Trophoblast cell (in vitro differentiated cells and primary cell): ENCODE measurements at regions not wholly inside any gene's neighbourhood (a gene's known extent, or its start where the extent isn't known, plus 50 kb on each side); places are given as distances from the start of the nearest gene placed in this dataset.

Experiments used
- DNase-seq, 2 donors: peaks; one replicate each; pipeline ENCODE4 v3.0.0-alpha.2; 2016
- H2AFZ ChIP-seq: 2 replicates; pipeline ENCODE4 v1.6.1; 2013; ENCODE audit warnings: low read length, moderate library complexity, mild to moderate bottlenecking; ENCODE audit not compliant: insufficient read depth, poor library complexity
- H2AK5ac ChIP-seq: 2 replicates; pipeline ENCODE4 v1.6.1; 2013; ENCODE audit warnings: mild to moderate bottlenecking, low read length
- H2BK120ac ChIP-seq: 2 replicates; pipeline ENCODE4 v1.6.1; 2013; ENCODE audit warnings: low read length, mild to moderate bottlenecking, moderate library complexity; ENCODE audit not compliant: insufficient read depth, poor library complexity
- H2BK12ac ChIP-seq: 2 replicates; pipeline ENCODE4 v1.6.1; 2013; ENCODE audit warnings: mild to moderate bottlenecking, low read length, moderate library complexity
- H2BK5ac ChIP-seq: 2 replicates; pipeline ENCODE4 v1.6.1; 2013; ENCODE audit warnings: low read length, low read depth, moderate library complexity, mild to moderate bottlenecking; ENCODE audit not compliant: poor library complexity
- H3K14ac ChIP-seq: 2 replicates; pipeline ENCODE4 v1.6.1; 2013; ENCODE audit warnings: mild to moderate bottlenecking, low read length
- H3K18ac ChIP-seq: 2 replicates; pipeline ENCODE4 v1.6.1; 2013; ENCODE audit warnings: mild to moderate bottlenecking, low read length
- H3K23ac ChIP-seq: 2 replicates; pipeline ENCODE4 v1.6.1; 2013; ENCODE audit warnings: low read length
- H3K27ac ChIP-seq: 2 replicates; pipeline ENCODE4 v1.5.1; 2013; ENCODE audit warnings: low read depth, mild to moderate bottlenecking, inconsistent platforms, low read length, moderate library complexity
- H3K27me3 ChIP-seq: 2 replicates; pipeline ENCODE4 v1.6.1; 2013; ENCODE audit warnings: inconsistent platforms, mild to moderate bottlenecking, low read length, moderate library complexity; ENCODE audit not compliant: insufficient read depth
- H3K36me3 ChIP-seq, 2 experiments: 1 replicate in 1 of 2; 2 replicates in 1 of 2; pipeline ENCODE4 v1.6.1; 2013; ENCODE audit warnings: low read length in 2 of 2, mild to moderate bottlenecking in 2 of 2, moderate library complexity in 1 of 2; ENCODE audit not compliant: insufficient read depth in 2 of 2, control insufficient read depth in 1 of 2
- H3K4ac ChIP-seq: 2 replicates; pipeline ENCODE4 v1.6.1; 2013; ENCODE audit warnings: low read depth, mild to moderate bottlenecking, low read length, moderate library complexity
- H3K4me1 ChIP-seq, 2 experiments: 1 replicate in 1 of 2; 2 replicates in 1 of 2; pipeline ENCODE4 v1.6.1; 2013; ENCODE audit warnings: low read length in 2 of 2, mild to moderate bottlenecking in 2 of 2, moderate library complexity in 1 of 2; ENCODE audit not compliant: insufficient read depth in 2 of 2, control insufficient read depth in 1 of 2
- H3K4me2 ChIP-seq: 2 replicates; pipeline ENCODE4 v1.6.1; 2013; ENCODE audit warnings: inconsistent platforms, mild to moderate bottlenecking, low read length, moderate library complexity
- H3K4me3 ChIP-seq: 2 replicates; pipeline ENCODE4 v1.5.1; 2013; ENCODE audit warnings: mild to moderate bottlenecking, low read depth, low read length, inconsistent platforms
- H3K79me1 ChIP-seq: one replicate; pipeline ENCODE4 v1.6.1; 2013; ENCODE audit warnings: low read length
- H3K79me2 ChIP-seq: 2 replicates; pipeline ENCODE4 v1.6.1; 2013; ENCODE audit warnings: low read length, mild to moderate bottlenecking; ENCODE audit not compliant: control insufficient read depth, insufficient read depth, poor library complexity
- H3K9ac ChIP-seq: 2 replicates; pipeline ENCODE4 v1.6.1; 2013; ENCODE audit warnings: mild to moderate bottlenecking, low read length
- H3K9me3 ChIP-seq: 2 replicates; pipeline ENCODE4 v1.6.1; 2013; ENCODE audit warnings: low read depth, mild to moderate bottlenecking, control low read depth, inconsistent platforms, low read length; ENCODE audit not compliant: insufficient read depth
- H4K12ac ChIP-seq: 2 replicates; pipeline ENCODE4 v1.6.1; 2013; ENCODE audit warnings: low read depth, mild to moderate bottlenecking, low read length, moderate library complexity
- H4K8ac ChIP-seq: 2 replicates; pipeline ENCODE4 v1.6.1; 2013; ENCODE audit warnings: low read depth, mild to moderate bottlenecking, low read length, moderate library complexity
- H4K91ac ChIP-seq: one replicate; pipeline ENCODE4 v1.6.1; 2013; ENCODE audit warnings: low read depth, mild to moderate bottlenecking, low read length, moderate library complexity
- WGBS: extraction: QIAGEN DNeasy Blood & Tissue Kit; methylation state at CpG from one replicate; pipeline ENCODE4 v1.1.7; 2013; ENCODE audit warnings: missing lambda C conversion rate; ENCODE audit not compliant: insufficient read length, insufficient coverage; ENCODE audit errors: extremely low coverage; 5-methylcytosine and 5-hydroxymethylcytosine counted together

- Histone ChIP-seq H3K4me2 (no peak overlapping the region), H2BK120ac (no peak overlapping the region), H3K79me2 (no peaks in the 10 kb centered on the region), H3K9ac (no peak overlapping the region), H3K9me3 (no peaks in the 10 kb centered on the region), H3K36me3 (no peaks in the 10 kb centered on the region), H4K8ac (no peak overlapping the region), H3K14ac (no peak overlapping the region), H3K27me3 (no peaks in the 10 kb centered on the region), H3K23ac (no peak overlapping the region), H3K4me3 (no peak overlapping the region), H3K4me1 (no peaks in the 10 kb centered on the region), H4K12ac (no peak overlapping the region), H3K79me1 (no peaks in the 10 kb centered on the region), H3K18ac (no peak overlapping the region), H3K4ac (no peak overlapping the region), H4K91ac (no peak overlapping the region), H2BK12ac (no peak overlapping the region), H3K27ac (no peak overlapping the region), H2AFZ (no peak overlapping the region), H2BK5ac (no peak overlapping the region), H2AK5ac (no peak overlapping the region)
- no peak for DNase-seq
- WGBS: no CpG with 5 or more reads among the region's 3 CpGs
Measured at GRCh38 chr13:67662997-67663396, 432.9 kb upstream of the PCDH9 start.

- WGBS: no CpG with 5 or more reads among the region's 3 CpGs
- no peak overlapping the region for H2BK120ac ChIP-seq
- H3K4me1 ChIP-seq: no peaks in the 10 kb centered on the region
- H2AFZ ChIP-seq: no peak overlapping the region
- no peak overlapping the region for H3K4ac ChIP-seq
- no peak overlapping the region for H3K4me2 ChIP-seq
- H3K23ac ChIP-seq: no peak overlapping the region
- no peak overlapping the region for H3K14ac ChIP-seq
- H3K36me3 ChIP-seq: no peaks in the 10 kb centered on the region
- no peak overlapping the region for H3K4me3 ChIP-seq
- H4K12ac ChIP-seq: no peak overlapping the region
- H3K18ac ChIP-seq: no peak overlapping the region
- no peak overlapping the region for H4K8ac ChIP-seq
- H3K79me1 ChIP-seq: no peaks in the 10 kb centered on the region
- H3K27me3 ChIP-seq: no peaks in the 10 kb centered on the region
- H2BK12ac ChIP-seq: no peak overlapping the region
- DNase-seq: no peak
- no peaks in the 10 kb centered on the region for H3K79me2 ChIP-seq
- no peak overlapping the region for H3K27ac ChIP-seq
- H2BK5ac ChIP-seq: no peak overlapping the region
- H2AK5ac ChIP-seq: no peak overlapping the region
- no peak overlapping the region for H4K91ac ChIP-seq
- no peaks in the 10 kb centered on the region for H3K9me3 ChIP-seq
- no peak overlapping the region for H3K9ac ChIP-seq
Measured at GRCh38 chr13:67652887-67653286, 422.8 kb upstream of the PCDH9 start.

GRCh38 chr13:67651908-67652465 lies 421.9 kb upstream of the PCDH9 start:
- Histone ChIP-seq H2BK12ac (no peak overlapping the region), H4K12ac (no peak overlapping the region), H4K91ac (no peak overlapping the region), H3K4ac (no peak overlapping the region), H3K4me2 (no peak overlapping the region), H3K79me2 (no peaks in the 10 kb centered on the region), H3K18ac (no peak overlapping the region), H3K27me3 (no peaks in the 10 kb centered on the region), H4K8ac (no peak overlapping the region), H2BK120ac (no peak overlapping the region), H3K14ac (no peak overlapping the region), H3K79me1 (no peaks in the 10 kb centered on the region), H3K9ac (no peak overlapping the region), H3K36me3 (no peaks in the 10 kb centered on the region), H2AK5ac (no peak overlapping the region), H3K9me3 (no peaks in the 10 kb centered on the region), H2BK5ac (no peak overlapping the region), H2AFZ (no peak overlapping the region), H3K27ac (no peak overlapping the region), H3K4me3 (no peak overlapping the region), H3K23ac (no peak overlapping the region), H3K4me1 (no peaks in the 10 kb centered on the region)
- no CpG with 5 or more reads among the region's 3 CpGs for WGBS
- no peak for DNase-seq

DNA sequence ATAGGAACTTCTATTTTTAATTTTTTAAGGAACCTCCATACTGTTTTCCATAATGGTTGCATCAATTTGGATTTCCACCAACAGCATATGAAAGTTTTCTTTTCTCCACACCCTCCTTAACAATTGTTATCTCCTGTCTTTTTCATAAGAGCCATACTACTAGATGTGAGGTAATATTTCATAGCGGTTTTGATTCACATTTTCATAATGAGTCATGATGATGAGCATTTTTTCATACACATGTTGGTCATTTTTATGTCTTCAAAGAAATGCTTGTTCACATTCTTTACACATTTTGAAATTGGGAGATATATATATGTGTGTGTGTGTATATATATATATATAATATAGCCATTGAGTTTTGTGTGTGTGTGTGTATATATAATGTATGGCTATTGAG lies 420.3 kb upstream of the PCDH9 start:
- Histone ChIP-seq H3K9ac (no peak overlapping the region), H3K18ac (no peak overlapping the region), H2BK120ac (no peak overlapping the region), H4K8ac (no peak overlapping the region), H2AFZ (no peak overlapping the region), H3K4me3 (no peak overlapping the region), H3K9me3 (no peaks in the 10 kb centered on the region), H3K14ac (no peak overlapping the region), H3K4me2 (no peak overlapping the region), H2AK5ac (no peak overlapping the region), H4K91ac (no peak overlapping the region), H3K79me2 (no peaks in the 10 kb centered on the region), H3K79me1 (no peaks in the 10 kb centered on the region), H4K12ac (no peak overlapping the region), H3K27me3 (no peaks in the 10 kb centered on the region), H3K4me1 (no peaks in the 10 kb centered on the region), H3K23ac (no peak overlapping the region), H3K4ac (no peak overlapping the region), H3K27ac (no peak overlapping the region), H2BK12ac (no peak overlapping the region), H2BK5ac (no peak overlapping the region), H3K36me3 (no peaks in the 10 kb centered on the region)
- WGBS: no CpG with 5 or more reads among the region's 1 CpG
- no peak for DNase-seq
